ENCODE measurements at regions not wholly inside any gene's neighbourhood (a gene's known extent, or its start where the extent isn't known, plus 50 kb on each side); places are given as distances from the start of the nearest gene placed in this dataset.
"Not testable (repeated sequence)": the region's sequence is repeated elsewhere in the genome, so short reads cannot be mapped to it uniquely, and the experiment has no call there.

GRCh38 chrX:55813150-55813549 is 95.6 kb downstream of the RRAGB start:
- Mint-ChIP-seq H3K27me3 (no peaks in the 10 kb centered on the region), H3K27ac (no peak overlapping the region), H3K36me3 (ENCODE audit: low read depth) (no peaks in the 10 kb centered on the region), H3K9me3 (no peaks in the 10 kb centered on the region), H3K4me3 (no peak overlapping the region), H3K4me1 (no peaks in the 10 kb centered on the region)
- DNase-seq = no peak
- CTCF ChIA-PET = no interaction called here
- POLR2A ChIA-PET = no interaction called here

GRCh38 chrX:55815546-55815945 is 98.0 kb downstream of the RRAGB start:
- no peak for DNase-seq
- ChIA-PET CTCF (no interaction called here), POLR2A (no interaction called here)
- H3K27me3 Mint-ChIP-seq = no peaks in the 10 kb centered on the region
- no peaks in the 10 kb centered on the region for H3K4me1 Mint-ChIP-seq
- no peak overlapping the region for H3K27ac Mint-ChIP-seq
- no peaks in the 10 kb centered on the region for H3K9me3 Mint-ChIP-seq
- H3K36me3 Mint-ChIP-seq (ENCODE audit: low read depth) = no peaks in the 10 kb centered on the region
- no peak overlapping the region for H3K4me3 Mint-ChIP-seq

- Mint-ChIP-seq H3K4me3 (no peak overlapping the region), H3K27me3 (no peaks in the 10 kb centered on the region), H3K9me3 (no peaks in the 10 kb centered on the region), H3K27ac (no peak overlapping the region), H3K36me3 (ENCODE audit: low read depth) (no peaks in the 10 kb centered on the region), H3K4me1 (no peaks in the 10 kb centered on the region)
- POLR2A ChIA-PET = no interaction called here
- CTCF ChIA-PET = no interaction called here
- no peak for DNase-seq
Observed at GRCh38 chrX:55816023-55816422, 98.5 kb downstream of the RRAGB start.

GRCh38 chrX:55818673-55819375 is 101.3 kb downstream of the RRAGB start:
- H3K9me3 Mint-ChIP-seq = no peaks in the 10 kb centered on the region
- ChIA-PET CTCF (no interaction called here), POLR2A (no interaction called here)
- no peak overlapping the region for H3K27ac Mint-ChIP-seq
- no peaks in the 10 kb centered on the region for H3K27me3 Mint-ChIP-seq
- no peak for DNase-seq
- H3K36me3 Mint-ChIP-seq (ENCODE audit: low read depth) = no peaks in the 10 kb centered on the region
- no peaks in the 10 kb centered on the region for H3K4me1 Mint-ChIP-seq
- no peak overlapping the region for H3K4me3 Mint-ChIP-seq

- H3K4me3 Mint-ChIP-seq = no peak overlapping the region
- no peaks in the 10 kb centered on the region for H3K9me3 Mint-ChIP-seq
- H3K4me1 Mint-ChIP-seq = no peaks in the 10 kb centered on the region
- H3K27ac Mint-ChIP-seq = no peak overlapping the region
- DNase-seq = no peak
- POLR2A ChIA-PET = no interaction called here
- CTCF ChIA-PET = no interaction called here
- no peaks in the 10 kb centered on the region for H3K27me3 Mint-ChIP-seq
- no peaks in the 10 kb centered on the region for H3K36me3 Mint-ChIP-seq (ENCODE audit: low read depth)
Observed at GRCh38 chrX:55839485-55839884, 121.9 kb downstream of the RRAGB start.

- no peaks in the 10 kb centered on the region for H3K9me3 Mint-ChIP-seq
- H3K36me3 Mint-ChIP-seq (ENCODE audit: low read depth) = no peaks in the 10 kb centered on the region
- no peak overlapping the region for H3K27ac Mint-ChIP-seq
- H3K4me1 Mint-ChIP-seq = no peaks in the 10 kb centered on the region
- ChIA-PET CTCF (no interaction called here), POLR2A (no interaction called here)
- H3K4me3 Mint-ChIP-seq = no peak overlapping the region
- no peaks in the 10 kb centered on the region for H3K27me3 Mint-ChIP-seq
- DNase-seq = no peak
Observed at GRCh38 chrX:55841962-55842752, 124.6 kb downstream of the RRAGB start.

- H3K27ac Mint-ChIP-seq, CTCF ChIA-PET: not testable (repeated sequence)
Observed at GRCh38 chrX:55866779-55867178, 149.2 kb downstream of the RRAGB start.

GRCh38 chrX:55867181-55867651 is 149.7 kb downstream of the RRAGB start:
- CTCF ChIA-PET = no interaction called here
- Mint-ChIP-seq H3K9me3 (no peaks in the 10 kb centered on the region), H3K27ac (no peak overlapping the region), H3K4me1 (peaks cover 8% of the 10 kb centered on the region), H3K4me3 (no peak overlapping the region), H3K27me3 (peaks cover 11% of the 10 kb centered on the region), H3K36me3 (ENCODE audit: low read depth) (no peaks in the 10 kb centered on the region)
- no peak for DNase-seq
- POLR2A ChIA-PET = no interaction called here

More at GRCh38 chrX:55866779-55867178, 149.2 kb downstream of the RRAGB start:
- H3K27me3 Mint-ChIP-seq = peaks cover 11% of the 10 kb centered on the region
- H3K4me1 Mint-ChIP-seq; POLR2A ChIA-PET; DNase-seq; H3K4me3 Mint-ChIP-seq; H3K9me3 Mint-ChIP-seq; H3K36me3 Mint-ChIP-seq (ENCODE audit: low read depth): not testable (repeated sequence)

- Mint-ChIP-seq H3K27me3 (peaks cover 11% of the 10 kb centered on the region), H3K27ac (no peak overlapping the region), H3K4me1 (peaks cover 8% of the 10 kb centered on the region), H3K4me3 (no peak overlapping the region), H3K9me3 (no peaks in the 10 kb centered on the region), H3K36me3 (ENCODE audit: low read depth) (no peaks in the 10 kb centered on the region)
- ChIA-PET CTCF (no interaction called here), POLR2A (no interaction called here)
- DNase-seq = no peak
Observed at GRCh38 chrX:55867708-55868107, 150.2 kb downstream of the RRAGB start.

- H3K27ac Mint-ChIP-seq = no peak overlapping the region
- no peaks in the 10 kb centered on the region for H3K9me3 Mint-ChIP-seq
- no peak overlapping the region for H3K4me3 Mint-ChIP-seq
- ChIA-PET POLR2A (no interaction called here), CTCF (no interaction called here)
- H3K27me3 Mint-ChIP-seq = peaks cover 6% of the 10 kb centered on the region
- H3K4me1 Mint-ChIP-seq = no peaks in the 10 kb centered on the region
- H3K36me3 Mint-ChIP-seq (ENCODE audit: low read depth) = no peaks in the 10 kb centered on the region
- no peak for DNase-seq
Observed at GRCh38 chrX:55874807-55875206, 157.3 kb downstream of the RRAGB start.

- H3K36me3 Mint-ChIP-seq (ENCODE audit: low read depth); POLR2A ChIA-PET: not testable (repeated sequence)
Observed at GRCh38 chrX:55883541-55883940, 166.0 kb downstream of the RRAGB start.

GRCh38 chrX:55907968-55908607 is 190.5 kb downstream of the RRAGB start:
- no peaks in the 10 kb centered on the region for H3K9me3 Mint-ChIP-seq
- H3K4me1 Mint-ChIP-seq = peaks cover 21% of the 10 kb centered on the region
- ChIA-PET CTCF (interaction anchor here (1.2 to 2.5 kb wide), 4 partner anchors 12 to 825 kb away, joined by 3 to 26 read pairs (median 6); partner anchors contain the start of gene RRAGB), POLR2A (interaction anchor here (1.5 to 2.7 kb wide), 3 partner anchors 190 to 456 kb away, joined by 4 to 18 read pairs (median 12); partner anchors contain the start of genes MAGEH1 and RRAGB)
- H3K36me3 Mint-ChIP-seq (ENCODE audit: low read depth) = no peaks in the 10 kb centered on the region
- H3K4me3 Mint-ChIP-seq = peak overlapping the region; percentile 82
- no peaks in the 10 kb centered on the region for H3K27me3 Mint-ChIP-seq
- H3K27ac Mint-ChIP-seq = peak overlapping the region; percentile 91
- DNase-seq = peak; percentile 66

More at GRCh38 chrX:55883541-55883940, 166.0 kb downstream of the RRAGB start:
- H3K27me3 Mint-ChIP-seq, H3K4me3 Mint-ChIP-seq, H3K4me1 Mint-ChIP-seq, DNase-seq, CTCF ChIA-PET, H3K27ac Mint-ChIP-seq, H3K9me3 Mint-ChIP-seq: not testable (repeated sequence)

GRCh38 chrX:55908661-55909212 is 191.2 kb downstream of the RRAGB start:
- peak; percentile 20 for DNase-seq
- Mint-ChIP-seq H3K27ac (peak overlapping the region; percentile 91), H3K9me3 (no peaks in the 10 kb centered on the region), H3K4me3 (peak overlapping the region; percentile 82), H3K27me3 (no peaks in the 10 kb centered on the region), H3K4me1 (peaks cover 21% of the 10 kb centered on the region), H3K36me3 (ENCODE audit: low read depth) (no peaks in the 10 kb centered on the region)
- POLR2A ChIA-PET = interaction anchor here (1.3 to 2.7 kb wide), 4 partner anchors 191 to 909 kb away, joined by 4 to 18 read pairs (median 8); partner anchors contain the start of genes APEX2, MAGEH1 and RRAGB
- CTCF ChIA-PET = interaction anchor here (0.8 to 2.5 kb wide), 4 partner anchors 11 to 339 kb away, joined by 3 to 26 read pairs (median 5); partner anchors contain the start of gene RRAGB

All from activated CD4-positive, alpha-beta memory T cell treated with anti-CD3 and anti-CD28 coated beads, Interleukin-2, amount 10 ng/mL, durations not matched to agents 7 days and 5 days (primary cell).